Stimulated activated effector memory CD8-positive, alpha-beta T cell treated with anti-CD3 and anti-CD28 coated beads, Interleukin-12 subunit alpha, Interleukin-12 subunit beta, amount 100 ng/mL, for 72 hours (primary cell): ENCODE measurements at regions not wholly inside any gene's neighbourhood (a gene's known extent, or its start where the extent isn't known, plus 50 kb on each side); places are given as distances from the start of the nearest gene placed in this dataset.

Source experiments
- ATAC-seq: fragments of 150-1000 bp; cut with Tn5 transposase; 2 replicates; pipeline ENCODE4 v1.10.0; 2021
- DNase-seq, 2 donors: peaks; one replicate each; pipeline ENCODE4 v3.0.0; 2021 to 2022; ENCODE audit warnings: low spot score in 2 of 2
- H3K27ac Mint-ChIP-seq: one replicate; pipeline ENCODE4 v1.8.0; 2022; ENCODE audit warnings: mild to moderate bottlenecking, mixed read lengths
- H3K36me3 Mint-ChIP-seq: one replicate; pipeline ENCODE4 v1.8.0; 2022; ENCODE audit warnings: mild to moderate bottlenecking, mixed read lengths
- H3K4me1 Mint-ChIP-seq: one replicate; pipeline ENCODE4 v1.8.0; 2022; ENCODE audit warnings: mixed read lengths
- H3K4me3 Mint-ChIP-seq: one replicate; pipeline ENCODE4 v1.8.0; 2022; ENCODE audit warnings: mild to moderate bottlenecking, mixed read lengths
- H3K9me3 Mint-ChIP-seq: one replicate; pipeline ENCODE4 v1.8.0; 2022; ENCODE audit warnings: mixed read lengths

- Mint-ChIP-seq H3K4me3 (no peak overlapping the region), H3K4me1 (no peaks in the 10 kb centered on the region), H3K27ac (no peak overlapping the region), H3K36me3 (no peaks in the 10 kb centered on the region), H3K9me3 (peaks cover 27% of the 10 kb centered on the region)
- ATAC-seq (no peak), DNase-seq (no peak)
These were observed 827.5 kb upstream of the FAT3 start for GRCh38 chr11:91397134-91397468.

GRCh38 chr11:91396236-91397133, 828.1 kb upstream of the FAT3 start:
- Mint-ChIP-seq H3K4me3 (no peak overlapping the region), H3K4me1 (no peaks in the 10 kb centered on the region), H3K36me3 (no peaks in the 10 kb centered on the region), H3K27ac (no peak overlapping the region), H3K9me3 (peaks cover 32% of the 10 kb centered on the region)
- DNase-seq, result no peak
- ATAC-seq, result no peak

- Mint-ChIP-seq H3K4me1 (no peaks in the 10 kb centered on the region), H3K4me3 (no peak overlapping the region), H3K27ac (no peak overlapping the region), H3K9me3 (peaks cover 39% of the 10 kb centered on the region), H3K36me3 (no peaks in the 10 kb centered on the region)
- no peak for DNase-seq
- ATAC-seq, result no peak
These were observed 829.7 kb upstream of the FAT3 start for GRCh38 chr11:91394727-91395414.

GRCh38 chr11:91394073-91394726, 830.4 kb upstream of the FAT3 start:
- DNase-seq (no peak), ATAC-seq (no peak)
- Mint-ChIP-seq H3K4me1 (no peaks in the 10 kb centered on the region), H3K4me3 (no peak overlapping the region), H3K9me3 (peaks cover 38% of the 10 kb centered on the region), H3K27ac (no peak overlapping the region), H3K36me3 (no peaks in the 10 kb centered on the region)

GRCh38 chr11:91382946-91383345, 841.7 kb upstream of the FAT3 start:
- Mint-ChIP-seq H3K9me3 (peaks cover 24% of the 10 kb centered on the region), H3K4me1 (no peaks in the 10 kb centered on the region), H3K4me3 (no peak overlapping the region), H3K27ac (no peak overlapping the region), H3K36me3 (no peaks in the 10 kb centered on the region)
- DNase-seq, result no peak
- no peak for ATAC-seq

GRCh38 chr11:91374794-91375193, 849.8 kb upstream of the FAT3 start:
- Mint-ChIP-seq H3K36me3 (no peaks in the 10 kb centered on the region), H3K4me1 (no peaks in the 10 kb centered on the region), H3K9me3 (peaks cover 3% of the 10 kb centered on the region), H3K27ac (no peak overlapping the region), H3K4me3 (no peak overlapping the region)
- ATAC-seq (no peak), DNase-seq (no peak)

- no peaks in the 10 kb centered on the region for H3K36me3 Mint-ChIP-seq
- no peak overlapping the region for H3K4me3 Mint-ChIP-seq
- peaks cover 3% of the 10 kb centered on the region for H3K9me3 Mint-ChIP-seq
- H3K4me1 Mint-ChIP-seq, result no peaks in the 10 kb centered on the region
- H3K27ac Mint-ChIP-seq, result no peak overlapping the region
- no peak for DNase-seq
- ATAC-seq, result no peak
These were observed 851.1 kb upstream of the FAT3 start for GRCh38 chr11:91373497-91373896.

- no peak overlapping the region for H3K4me3 Mint-ChIP-seq
- H3K4me1 Mint-ChIP-seq, result no peaks in the 10 kb centered on the region
- DNase-seq (no peak), ATAC-seq (no peak)
- peaks cover 16% of the 10 kb centered on the region for H3K9me3 Mint-ChIP-seq
- no peak overlapping the region for H3K27ac Mint-ChIP-seq
- no peaks in the 10 kb centered on the region for H3K36me3 Mint-ChIP-seq
These were observed 857.8 kb upstream of the FAT3 start for GRCh38 chr11:91366816-91367215.

GRCh38 chr11:91365986-91366585, 858.5 kb upstream of the FAT3 start:
- peaks cover 16% of the 10 kb centered on the region for H3K9me3 Mint-ChIP-seq
- no peaks in the 10 kb centered on the region for H3K36me3 Mint-ChIP-seq
- no peak for DNase-seq
- no peaks in the 10 kb centered on the region for H3K4me1 Mint-ChIP-seq
- no peak overlapping the region for H3K4me3 Mint-ChIP-seq
- no peak overlapping the region for H3K27ac Mint-ChIP-seq
- ATAC-seq, result no peak

- DNase-seq, result no peak
- Mint-ChIP-seq H3K36me3 (no peaks in the 10 kb centered on the region), H3K4me3 (no peak overlapping the region), H3K4me1 (no peaks in the 10 kb centered on the region), H3K27ac (no peak overlapping the region), H3K9me3 (peaks cover 32% of the 10 kb centered on the region)
- no peak for ATAC-seq
These were observed 873.7 kb upstream of the FAT3 start for GRCh38 chr11:91350931-91351330.

- no peak overlapping the region for H3K4me3 Mint-ChIP-seq
- H3K4me1 Mint-ChIP-seq, result no peaks in the 10 kb centered on the region
- no peaks in the 10 kb centered on the region for H3K36me3 Mint-ChIP-seq
- DNase-seq (no peak), ATAC-seq (no peak)
- H3K9me3 Mint-ChIP-seq, result peaks cover 13% of the 10 kb centered on the region
- H3K27ac Mint-ChIP-seq, result no peak overlapping the region
These were observed 897.9 kb upstream of the FAT3 start for GRCh38 chr11:91326751-91327150.

GRCh38 chr11:91326280-91326679, 898.3 kb upstream of the FAT3 start:
- Mint-ChIP-seq H3K4me1 (no peaks in the 10 kb centered on the region), H3K27ac (no peak overlapping the region), H3K9me3 (peaks cover 13% of the 10 kb centered on the region), H3K36me3 (no peaks in the 10 kb centered on the region), H3K4me3 (no peak overlapping the region)
- DNase-seq (no peak), ATAC-seq (no peak)

GRCh38 chr11:91314521-91314920, 910.1 kb upstream of the FAT3 start:
- no peak overlapping the region for H3K4me3 Mint-ChIP-seq
- no peaks in the 10 kb centered on the region for H3K4me1 Mint-ChIP-seq
- no peak overlapping the region for H3K27ac Mint-ChIP-seq
- DNase-seq, result no peak
- peaks cover 8% of the 10 kb centered on the region for H3K9me3 Mint-ChIP-seq
- no peaks in the 10 kb centered on the region for H3K36me3 Mint-ChIP-seq
- ATAC-seq, result no peak

GRCh38 chr11:91312541-91312940, 912.1 kb upstream of the FAT3 start:
- Mint-ChIP-seq H3K36me3 (no peaks in the 10 kb centered on the region), H3K4me1 (no peaks in the 10 kb centered on the region), H3K4me3 (no peak overlapping the region), H3K27ac (no peak overlapping the region), H3K9me3 (peaks cover 3% of the 10 kb centered on the region)
- DNase-seq (no peak), ATAC-seq (no peak)

- no peak overlapping the region for H3K4me3 Mint-ChIP-seq
- H3K4me1 Mint-ChIP-seq, result no peaks in the 10 kb centered on the region
- DNase-seq (no peak), ATAC-seq (no peak)
- H3K9me3 Mint-ChIP-seq, result peaks cover 11% of the 10 kb centered on the region
- H3K27ac Mint-ChIP-seq, result no peak overlapping the region
- H3K36me3 Mint-ChIP-seq, result no peaks in the 10 kb centered on the region
These were observed 914.5 kb upstream of the FAT3 start for GRCh38 chr11:91310085-91310484.
